ENCODE measurements at regions not wholly inside any gene's neighbourhood (a gene's known extent, or its start where the extent isn't known, plus 50 kb on each side); places are given as distances from the start of the nearest gene placed in this dataset.

GRCh38 chr6:4356899-4357659, 221.7 kb upstream of the ECI2 start:
- Histone ChIP-seq H3K14ac (ENCODE audit: low read length) (no peak overlapping the region), H3K27ac (replicated peaks; ENCODE audit: low read length) (no peak overlapping the region), H3K27me3 (ENCODE audit: control insufficient read depth in 3 of 3, insufficient read depth in 3 of 3, low read depth in 1 of 3, low read length in 3 of 3) (no peaks in the 10 kb centered on the region), H3K23ac (ENCODE audit: low read depth, low read length, poor library complexity) (no peak overlapping the region), H2BK15ac (ENCODE audit: low read length) (no peak overlapping the region), H2BK12ac (ENCODE audit: low read length) (no peak overlapping the region), H2BK120ac (ENCODE audit: low read depth, low read length) (no peak overlapping the region), H3K4me1 (ENCODE audit: control insufficient read depth in 2 of 2, insufficient read depth in 1 of 2, low read depth in 1 of 2, low read length in 2 of 2) (peaks cover 5 to 7% of the 10 kb centered on the region in 2 donors), H3K4ac (ENCODE audit: low read length) (no peak overlapping the region), H3K79me1 (ENCODE audit: low read depth, low read length) (no peaks in the 10 kb centered on the region), H3K36me3 (replicated peaks in 1 of 2; ENCODE audit: control insufficient read depth in 2 of 2, insufficient read depth in 2 of 2, low read length in 2 of 2) (no peaks in the 10 kb centered on the region), H3K9ac (ENCODE audit: low read depth, low read length, poor library complexity) (no peak overlapping the region), H2AK5ac (ENCODE audit: low read depth, low read length) (peak overlapping the region; percentile 81), H2BK5ac (ENCODE audit: low read length) (no peak overlapping the region), H3K4me2 (ENCODE audit: insufficient read depth, low read length, poor library complexity, severe bottlenecking) (no peak overlapping the region), H3K4me3 (ENCODE audit: low read length in 2 of 2) (no peak overlapping the region), H3K9me3 (replicated peaks in 1 of 2; ENCODE audit: control insufficient read depth in 2 of 2, insufficient read depth in 1 of 2, low read depth in 1 of 2, low read length in 2 of 2) (no peaks in the 10 kb centered on the region), H4K91ac (ENCODE audit: low read depth, low read length, poor library complexity) (no peak overlapping the region), H3K18ac (ENCODE audit: low read length) (peak overlapping the region; percentile 42), H2AFZ (ENCODE audit: low read length) (no peak overlapping the region), H4K8ac (ENCODE audit: low read depth, low read length) (no peak overlapping the region)
- WGBS, 2 donors (ENCODE audit: extremely low coverage in 2 of 2, insufficient read length in 2 of 2, insufficient replicate concordance in 1 of 2), result no CpG with 5 or more reads among the region's 7 CpGs
- no peak for DNase-seq (ENCODE audit: low spot score)

DNA sequence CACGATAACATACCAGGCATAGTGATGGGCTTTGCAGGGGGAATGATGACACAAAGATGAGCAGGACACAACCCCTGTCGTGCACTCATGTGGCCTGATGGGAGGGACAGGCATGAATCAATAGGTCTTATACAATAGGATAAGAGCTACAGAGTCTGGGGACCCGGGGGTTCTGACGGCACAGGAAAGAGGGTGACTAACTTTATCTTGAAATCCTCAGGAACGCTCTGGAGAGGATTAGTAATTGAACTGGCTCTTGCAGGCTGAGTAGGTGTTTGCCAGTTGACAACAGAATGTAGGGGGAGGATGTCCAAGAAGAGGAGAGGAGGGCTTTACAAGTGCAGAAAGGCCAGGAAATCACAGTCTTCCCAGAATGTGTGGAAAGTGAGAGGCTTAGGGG, 219.9 kb upstream of the ECI2 start:
- DNase-seq (ENCODE audit: low spot score), result no peak
- H2BK120ac ChIP-seq (ENCODE audit: low read depth, low read length), result no peak overlapping the region
- H3K9me3 ChIP-seq (replicated peaks in 1 of 2; ENCODE audit: control insufficient read depth in 2 of 2, insufficient read depth in 1 of 2, low read depth in 1 of 2, low read length in 2 of 2), result no peaks in the 10 kb centered on the region
- H3K4me3 ChIP-seq (ENCODE audit: low read length in 2 of 2), result no peak overlapping the region
- H3K4me2 ChIP-seq (ENCODE audit: insufficient read depth, low read length, poor library complexity, severe bottlenecking), result no peak overlapping the region
- no CpG with 5 or more reads among the region's 5 CpGs for WGBS, 2 donors (ENCODE audit: extremely low coverage in 2 of 2, insufficient read length in 2 of 2, insufficient replicate concordance in 1 of 2)
- H3K14ac ChIP-seq (ENCODE audit: low read length), result no peak overlapping the region
- H3K4me1 ChIP-seq (ENCODE audit: control insufficient read depth in 2 of 2, insufficient read depth in 1 of 2, low read depth in 1 of 2, low read length in 2 of 2), result peaks cover 5 to 7% of the 10 kb centered on the region in 2 donors
- no peak overlapping the region for H2BK5ac ChIP-seq (ENCODE audit: low read length)
- H2AK5ac ChIP-seq (ENCODE audit: low read depth, low read length), result no peak overlapping the region
- no peak overlapping the region for H3K9ac ChIP-seq (ENCODE audit: low read depth, low read length, poor library complexity)
- H4K8ac ChIP-seq (ENCODE audit: low read depth, low read length), result no peak overlapping the region
- no peak overlapping the region for H2BK15ac ChIP-seq (ENCODE audit: low read length)
- H2BK12ac ChIP-seq (ENCODE audit: low read length), result no peak overlapping the region
- H3K18ac ChIP-seq (ENCODE audit: low read length), result no peak overlapping the region
- no peak overlapping the region for H3K4ac ChIP-seq (ENCODE audit: low read length)
- H3K23ac ChIP-seq (ENCODE audit: low read depth, low read length, poor library complexity), result no peak overlapping the region
- no peaks in the 10 kb centered on the region for H3K36me3 ChIP-seq (replicated peaks in 1 of 2; ENCODE audit: control insufficient read depth in 2 of 2, insufficient read depth in 2 of 2, low read length in 2 of 2)
- no peak overlapping the region for H2AFZ ChIP-seq (ENCODE audit: low read length)
- no peaks in the 10 kb centered on the region for H3K79me1 ChIP-seq (ENCODE audit: low read depth, low read length)
- H3K27ac ChIP-seq (replicated peaks; ENCODE audit: low read length), result no peak overlapping the region
- no peaks in the 10 kb centered on the region for H3K27me3 ChIP-seq (ENCODE audit: control insufficient read depth in 3 of 3, insufficient read depth in 3 of 3, low read depth in 1 of 3, low read length in 3 of 3)
- no peak overlapping the region for H4K91ac ChIP-seq (ENCODE audit: low read depth, low read length, poor library complexity)

- DNase-seq (ENCODE audit: low spot score), result no peak
- no peak overlapping the region for H3K4me2 ChIP-seq (ENCODE audit: insufficient read depth, low read length, poor library complexity, severe bottlenecking)
- H3K79me1 ChIP-seq (ENCODE audit: low read depth, low read length), result no peaks in the 10 kb centered on the region
- no peak overlapping the region for H3K27ac ChIP-seq (replicated peaks; ENCODE audit: low read length)
- H3K27me3 ChIP-seq (ENCODE audit: control insufficient read depth in 3 of 3, insufficient read depth in 3 of 3, low read depth in 1 of 3, low read length in 3 of 3), result no peaks in the 10 kb centered on the region
- WGBS, 2 donors (ENCODE audit: extremely low coverage in 2 of 2, insufficient read length in 2 of 2, insufficient replicate concordance in 1 of 2), result no CpG with 5 or more reads among the region's 7 CpGs
- no peak overlapping the region for H2BK120ac ChIP-seq (ENCODE audit: low read depth, low read length)
- no peaks in the 10 kb centered on the region for H3K9me3 ChIP-seq (replicated peaks in 1 of 2; ENCODE audit: control insufficient read depth in 2 of 2, insufficient read depth in 1 of 2, low read depth in 1 of 2, low read length in 2 of 2)
- H3K23ac ChIP-seq (ENCODE audit: low read depth, low read length, poor library complexity), result no peak overlapping the region
- H2BK5ac ChIP-seq (ENCODE audit: low read length), result no peak overlapping the region
- no peak overlapping the region for H4K8ac ChIP-seq (ENCODE audit: low read depth, low read length)
- H3K4me3 ChIP-seq (ENCODE audit: low read length in 2 of 2), result no peak overlapping the region
- no peak overlapping the region for H2BK12ac ChIP-seq (ENCODE audit: low read length)
- H3K4ac ChIP-seq (ENCODE audit: low read length), result no peak overlapping the region
- H2BK15ac ChIP-seq (ENCODE audit: low read length), result no peak overlapping the region
- H2AFZ ChIP-seq (ENCODE audit: low read length), result no peak overlapping the region
- H2AK5ac ChIP-seq (ENCODE audit: low read depth, low read length), result no peak overlapping the region
- H3K14ac ChIP-seq (ENCODE audit: low read length), result no peak overlapping the region
- H3K4me1 ChIP-seq (ENCODE audit: control insufficient read depth in 2 of 2, insufficient read depth in 1 of 2, low read depth in 1 of 2, low read length in 2 of 2), result peaks cover 5 to 7% of the 10 kb centered on the region in 2 donors
- no peak overlapping the region for H4K91ac ChIP-seq (ENCODE audit: low read depth, low read length, poor library complexity)
- H3K36me3 ChIP-seq (replicated peaks in 1 of 2; ENCODE audit: control insufficient read depth in 2 of 2, insufficient read depth in 2 of 2, low read length in 2 of 2), result no peaks in the 10 kb centered on the region
- H3K9ac ChIP-seq (ENCODE audit: low read depth, low read length, poor library complexity), result no peak overlapping the region
- no peak overlapping the region for H3K18ac ChIP-seq (ENCODE audit: low read length)
Measured at GRCh38 chr6:4354181-4354580, 218.8 kb upstream of the ECI2 start.

DNA sequence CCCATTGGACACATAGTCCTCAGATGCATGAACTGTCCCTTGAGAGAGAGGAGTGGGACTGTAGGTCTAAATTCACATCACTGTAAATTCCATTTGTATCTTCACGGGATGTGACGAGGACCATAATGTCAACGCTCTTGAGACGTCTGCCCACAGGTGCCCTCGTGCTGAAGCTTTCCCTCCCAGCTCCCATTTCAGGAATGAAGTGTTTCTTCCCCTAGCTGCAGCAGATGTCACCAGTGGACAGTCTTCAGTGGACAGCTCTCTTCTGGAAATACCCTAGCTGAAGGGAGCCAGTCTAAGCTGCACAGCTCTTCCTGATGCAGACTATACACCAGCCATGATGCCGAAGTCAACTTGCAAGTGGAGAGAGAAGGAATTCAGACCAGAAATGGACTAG, 217.4 kb upstream of the ECI2 start:
- DNase-seq (ENCODE audit: low spot score), result no peak
- Histone ChIP-seq H2BK15ac (ENCODE audit: low read length) (no peak overlapping the region), H3K36me3 (replicated peaks in 1 of 2; ENCODE audit: control insufficient read depth in 2 of 2, insufficient read depth in 2 of 2, low read length in 2 of 2) (no peaks in the 10 kb centered on the region), H3K4me2 (ENCODE audit: insufficient read depth, low read length, poor library complexity, severe bottlenecking) (no peak overlapping the region), H3K27me3 (ENCODE audit: control insufficient read depth in 3 of 3, insufficient read depth in 3 of 3, low read depth in 1 of 3, low read length in 3 of 3) (no peaks in the 10 kb centered on the region), H3K23ac (ENCODE audit: low read depth, low read length, poor library complexity) (no peak overlapping the region), H3K9ac (ENCODE audit: low read depth, low read length, poor library complexity) (no peak overlapping the region), H2BK120ac (ENCODE audit: low read depth, low read length) (no peak overlapping the region), H3K4ac (ENCODE audit: low read length) (no peak overlapping the region), H2AFZ (ENCODE audit: low read length) (no peak overlapping the region), H3K79me1 (ENCODE audit: low read depth, low read length) (no peaks in the 10 kb centered on the region), H3K4me3 (ENCODE audit: low read length in 2 of 2) (no peak overlapping the region), H3K27ac (replicated peaks; ENCODE audit: low read length) (no peak overlapping the region), H2AK5ac (ENCODE audit: low read depth, low read length) (no peak overlapping the region), H4K8ac (ENCODE audit: low read depth, low read length) (no peak overlapping the region), H3K14ac (ENCODE audit: low read length) (no peak overlapping the region), H3K18ac (ENCODE audit: low read length) (peak overlapping the region; percentile 7), H4K91ac (ENCODE audit: low read depth, low read length, poor library complexity) (no peak overlapping the region), H3K4me1 (ENCODE audit: control insufficient read depth in 2 of 2, insufficient read depth in 1 of 2, low read depth in 1 of 2, low read length in 2 of 2) (no peaks in the 10 kb centered on the region), H3K9me3 (replicated peaks in 1 of 2; ENCODE audit: control insufficient read depth in 2 of 2, insufficient read depth in 1 of 2, low read depth in 1 of 2, low read length in 2 of 2) (no peaks in the 10 kb centered on the region), H2BK12ac (ENCODE audit: low read length) (no peak overlapping the region), H2BK5ac (ENCODE audit: low read length) (no peak overlapping the region)
- no CpG with 5 or more reads among the region's 6 CpGs for WGBS, 2 donors (ENCODE audit: extremely low coverage in 2 of 2, insufficient read length in 2 of 2, insufficient replicate concordance in 1 of 2)

All from neuronal stem cell (in vitro differentiated cells).